Activated B cell treated with CpG ODN at 0.5 μM for 24 hours (primary cell): ENCODE measurements at regions not wholly inside any gene's neighbourhood (a gene's known extent, or its start where the extent isn't known, plus 50 kb on each side); places are given as distances from the start of the nearest gene placed in this dataset.

Experiments
- ATAC-seq: fragments of 200-7000 bp; cut with Tn5 transposase; one replicate; pipeline ENCODE4 v1.10.0; 2021; ENCODE audit warnings: low read depth, mild to moderate bottlenecking, moderate library complexity
- CTCF ChIA-PET: fragments of 350-600 bp; sonication (Branson Sonifier 250); formaldehyde crosslinking; loops from one replicate; lab custom pipeline; 2021; ENCODE audit warnings: antibody characterized with exemption; lab: Charles Lee
- POLR2A ChIA-PET: fragments of 350-600 bp; sonication (Branson Sonifier 250); formaldehyde crosslinking; loops from one replicate; lab custom pipeline; 2021; ENCODE audit warnings: antibody characterized with exemption; lab: Charles Lee
- DNase-seq: peaks from one replicate; pipeline ENCODE4 v3.0.0; 2022
- H3K27ac Mint-ChIP-seq: one replicate; pipeline ENCODE4 v1.8.0; 2020; ENCODE audit warnings: mixed read lengths
- H3K27me3 Mint-ChIP-seq: one replicate; pipeline ENCODE4 v1.8.0; 2021; ENCODE audit warnings: mixed read lengths
- H3K36me3 Mint-ChIP-seq: one replicate; pipeline ENCODE4 v1.8.0; 2021; ENCODE audit warnings: low read depth, mixed read lengths
- H3K4me1 Mint-ChIP-seq: one replicate; pipeline ENCODE4 v1.8.0; 2021; ENCODE audit warnings: mixed read lengths
- H3K4me3 Mint-ChIP-seq: one replicate; pipeline ENCODE4 v1.8.0; 2020; ENCODE audit warnings: mild to moderate bottlenecking, mixed read lengths
- H3K9me3 Mint-ChIP-seq: one replicate; pipeline ENCODE4 v1.8.0; 2020; ENCODE audit warnings: mixed read lengths
- intact Hi-C: fragments of 100-400 bp; cut with micrococcal nuclease; formaldehyde crosslinking; loops from one replicate; pipeline ENCODE4 v1.15.1; 2024
- TF ChIP-seq, protein P1 (sequence below): fragments of 200-600 bp; IDR thresholded peaks from one replicate; pipeline ENCODE4 v1.8.0; 2022; ENCODE audit warnings: antibody characterized with exemption, mild to moderate bottlenecking

DNA sequence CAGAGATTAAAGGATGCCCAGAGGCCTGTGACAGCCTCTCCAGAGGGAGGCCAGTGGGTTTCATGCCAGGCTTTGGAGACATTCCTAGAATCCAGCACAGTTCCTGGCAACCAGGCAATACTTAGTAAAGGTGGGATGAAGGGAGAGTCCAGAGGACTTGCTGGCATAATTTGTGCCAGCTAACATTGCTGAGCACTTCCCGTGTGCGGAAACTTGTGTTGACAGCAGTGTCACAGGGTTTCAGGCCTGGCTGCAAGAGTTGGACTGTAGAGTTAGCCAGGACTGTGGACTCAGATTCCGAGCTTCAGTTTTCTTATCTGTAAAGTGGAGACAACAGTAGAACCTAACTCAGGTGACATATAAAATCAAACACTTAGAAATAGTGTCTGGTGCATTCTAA, 141.7 kb downstream of the SALL1 start:
- Mint-ChIP-seq H3K4me1 (no peaks in the 10 kb centered on the region), H3K36me3 (no peaks in the 10 kb centered on the region), H3K4me3 (no peak overlapping the region), H3K27me3 (no peaks in the 10 kb centered on the region), H3K9me3 (peaks cover 14% of the 10 kb centered on the region), H3K27ac (no peak overlapping the region)
- no peak for ATAC-seq
- CTCF ChIA-PET: no interaction called here
- POLR2A ChIA-PET: no interaction called here
- TF ChIP-seq, protein P1, sequence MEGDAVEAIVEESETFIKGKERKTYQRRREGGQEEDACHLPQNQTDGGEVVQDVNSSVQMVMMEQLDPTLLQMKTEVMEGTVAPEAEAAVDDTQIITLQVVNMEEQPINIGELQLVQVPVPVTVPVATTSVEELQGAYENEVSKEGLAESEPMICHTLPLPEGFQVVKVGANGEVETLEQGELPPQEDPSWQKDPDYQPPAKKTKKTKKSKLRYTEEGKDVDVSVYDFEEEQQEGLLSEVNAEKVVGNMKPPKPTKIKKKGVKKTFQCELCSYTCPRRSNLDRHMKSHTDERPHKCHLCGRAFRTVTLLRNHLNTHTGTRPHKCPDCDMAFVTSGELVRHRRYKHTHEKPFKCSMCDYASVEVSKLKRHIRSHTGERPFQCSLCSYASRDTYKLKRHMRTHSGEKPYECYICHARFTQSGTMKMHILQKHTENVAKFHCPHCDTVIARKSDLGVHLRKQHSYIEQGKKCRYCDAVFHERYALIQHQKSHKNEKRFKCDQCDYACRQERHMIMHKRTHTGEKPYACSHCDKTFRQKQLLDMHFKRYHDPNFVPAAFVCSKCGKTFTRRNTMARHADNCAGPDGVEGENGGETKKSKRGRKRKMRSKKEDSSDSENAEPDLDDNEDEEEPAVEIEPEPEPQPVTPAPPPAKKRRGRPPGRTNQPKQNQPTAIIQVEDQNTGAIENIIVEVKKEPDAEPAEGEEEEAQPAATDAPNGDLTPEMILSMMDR: no peak
- intact Hi-C loops: no loop called here
- DNase-seq: no peak

- TF ChIP-seq, protein P1: no peak
- ATAC-seq (no peak), DNase-seq (no peak)
- Mint-ChIP-seq H3K9me3 (peaks cover 14% of the 10 kb centered on the region), H3K4me1 (no peaks in the 10 kb centered on the region), H3K4me3 (no peak overlapping the region), H3K36me3 (no peaks in the 10 kb centered on the region), H3K27ac (no peak overlapping the region), H3K27me3 (no peaks in the 10 kb centered on the region)
- intact Hi-C loops: no loop called here
- CTCF ChIA-PET: interaction anchor here (0.7 kb wide), 1 partner anchor 342 kb away, joined by 3 read pairs; no protein-coding TSS in a partner anchor
- POLR2A ChIA-PET: no interaction called here
Measured at GRCh38 chr16:51008607-51009006, 142.5 kb downstream of the SALL1 start.

- TF ChIP-seq, protein P1: no peak
- ChIA-PET POLR2A (no interaction called here), CTCF (no interaction called here)
- peaks cover 14% of the 10 kb centered on the region for H3K9me3 Mint-ChIP-seq
- intact Hi-C loops: no loop called here
- H3K4me3 Mint-ChIP-seq: no peak overlapping the region
- no peak overlapping the region for H3K27ac Mint-ChIP-seq
- no peak for DNase-seq
- no peak for ATAC-seq
- H3K27me3 Mint-ChIP-seq: no peaks in the 10 kb centered on the region
- no peaks in the 10 kb centered on the region for H3K36me3 Mint-ChIP-seq
- no peaks in the 10 kb centered on the region for H3K4me1 Mint-ChIP-seq
Measured at GRCh38 chr16:51008037-51008436, 143.0 kb downstream of the SALL1 start.

DNA sequence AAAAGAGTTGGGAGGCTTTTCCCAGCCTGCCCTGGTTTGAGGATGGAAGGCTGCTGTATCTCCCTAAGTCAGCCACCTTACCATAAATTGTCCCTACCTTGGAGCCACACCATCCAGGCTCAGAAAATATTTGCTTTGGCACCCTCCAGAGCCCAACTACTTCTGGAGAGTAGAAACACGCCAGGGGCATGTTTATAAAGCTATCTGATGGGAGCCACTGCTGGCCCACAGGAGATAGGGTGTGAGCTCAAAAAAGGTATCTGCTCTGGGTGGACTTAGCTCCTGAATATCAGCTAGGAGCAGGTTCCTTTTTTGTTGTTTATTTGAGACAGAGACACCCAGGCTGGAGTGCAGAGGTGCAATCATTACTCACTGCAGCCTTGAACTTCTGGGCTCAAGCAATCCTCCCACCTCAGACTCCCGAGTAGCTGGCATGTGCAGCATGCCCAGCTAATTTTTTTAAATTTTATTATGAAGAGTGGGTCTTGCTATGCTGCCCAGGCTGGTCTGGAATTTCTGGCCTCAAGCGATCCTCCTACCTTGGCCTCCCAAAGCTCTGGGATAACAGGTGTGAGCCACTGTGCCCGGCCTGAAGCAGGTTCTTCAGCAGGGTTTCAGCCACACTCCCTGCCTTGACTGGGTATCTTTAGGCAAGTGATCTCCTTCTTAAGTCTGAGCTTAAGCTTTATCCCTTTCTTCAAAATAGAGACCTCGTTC, 147.1 kb downstream of the SALL1 start:
- Mint-ChIP-seq H3K4me1 (no peaks in the 10 kb centered on the region), H3K4me3 (no peak overlapping the region), H3K27ac (no peak overlapping the region), H3K9me3 (peaks cover 13% of the 10 kb centered on the region), H3K36me3 (no peaks in the 10 kb centered on the region), H3K27me3 (peaks cover 2% of the 10 kb centered on the region)
- DNase-seq (no peak), ATAC-seq (no peak)
- ChIA-PET CTCF (no interaction called here), POLR2A (no interaction called here)
- TF ChIP-seq, protein P1: no peak
- intact Hi-C loops: no loop called here

DNA sequence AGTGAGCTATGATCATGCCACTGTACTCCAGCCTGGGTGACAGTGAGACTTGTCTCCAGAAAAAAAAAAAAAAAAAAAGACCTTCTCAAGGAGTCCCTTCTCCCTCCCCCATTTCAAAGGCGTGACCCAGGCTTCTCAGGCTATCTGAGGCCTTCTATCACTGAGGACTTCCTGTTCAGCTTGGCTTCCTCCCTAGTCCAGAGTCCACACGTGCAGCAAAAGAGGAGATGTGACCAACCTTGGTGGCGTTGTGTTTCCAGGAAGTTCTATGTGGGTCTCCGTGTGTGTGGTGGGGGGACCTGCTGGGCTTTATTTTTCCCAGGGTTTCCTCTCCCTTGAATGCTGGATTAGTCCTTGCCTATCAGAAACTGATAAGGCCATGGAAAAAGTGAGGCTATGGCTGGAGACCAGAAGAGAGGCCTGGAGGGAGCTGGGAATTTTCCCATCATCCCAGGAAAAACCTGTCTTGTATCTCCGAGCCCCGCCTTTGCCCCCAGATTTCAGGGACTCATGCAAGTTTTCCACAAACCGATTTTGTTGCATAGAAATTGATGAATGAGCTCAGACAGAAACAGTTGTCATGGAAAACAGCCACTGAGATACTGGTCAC, 148.1 kb downstream of the SALL1 start:
- no peaks in the 10 kb centered on the region for H3K4me1 Mint-ChIP-seq
- intact Hi-C loops: no loop called here
- POLR2A ChIA-PET: no interaction called here
- TF ChIP-seq, protein P1: no peak
- peaks cover 2% of the 10 kb centered on the region for H3K27me3 Mint-ChIP-seq
- DNase-seq (no peak), ATAC-seq (no peak)
- H3K36me3 Mint-ChIP-seq: no peaks in the 10 kb centered on the region
- peaks cover 13% of the 10 kb centered on the region for H3K9me3 Mint-ChIP-seq
- CTCF ChIA-PET: no interaction called here
- H3K27ac Mint-ChIP-seq: no peak overlapping the region
- H3K4me3 Mint-ChIP-seq: no peak overlapping the region
